Hematopoietic multipotent progenitor cell treated with erythropoietin and hydrocortisone succinate and interleukin-3 and kit ligand, for 8 days (in vitro differentiated cells): ENCODE measurements at regions not wholly inside any gene's neighbourhood (a gene's known extent, or its start where the extent isn't known, plus 50 kb on each side); places are given as distances from the start of the nearest gene placed in this dataset.
"Not testable (repeated sequence)": the region's sequence is repeated elsewhere in the genome, so short reads cannot be mapped to it uniquely, and the experiment has no call there.

Experiments used
- DNase-seq: peaks from one replicate; pipeline ENCODE4 v3.0.0-alpha.2; 2015

DNA sequence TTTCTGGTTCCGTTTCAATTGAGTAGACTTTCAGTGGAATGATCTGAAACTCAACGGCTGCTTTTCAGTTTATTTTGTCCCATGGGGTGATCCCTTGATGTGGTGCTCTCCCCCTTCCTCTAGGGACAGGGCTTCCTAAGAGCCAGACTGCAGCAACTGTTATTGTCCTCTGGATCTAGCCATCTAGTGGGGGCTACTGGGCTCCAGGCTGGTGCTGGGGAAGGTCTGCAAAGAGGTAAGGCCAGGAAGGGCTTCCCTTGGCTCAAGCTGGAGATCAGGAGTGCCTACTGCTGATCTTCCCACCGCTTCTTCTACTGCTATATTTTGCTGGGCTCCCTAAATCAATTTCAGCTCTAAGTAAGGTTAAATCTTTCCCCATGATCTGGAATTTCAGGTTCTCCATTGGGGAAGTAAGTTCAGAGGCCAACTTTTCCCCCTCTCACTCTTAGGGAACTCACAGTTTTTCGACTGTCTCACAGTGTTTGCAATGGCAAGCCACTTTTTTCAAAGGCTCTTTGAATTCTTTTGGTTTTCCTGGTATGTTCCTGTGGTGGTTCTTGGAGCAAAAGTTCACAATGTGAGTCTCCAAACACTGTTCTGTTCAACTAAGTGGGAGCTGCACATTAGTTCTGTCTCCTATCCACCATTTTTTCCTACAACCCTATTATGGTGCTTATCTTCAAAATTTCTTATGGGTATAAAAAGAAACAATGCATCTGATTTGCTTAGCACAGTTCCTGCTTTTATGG, 286.2 kb upstream of the EXOC2 start:
- DNase-seq: no peak

DNA sequence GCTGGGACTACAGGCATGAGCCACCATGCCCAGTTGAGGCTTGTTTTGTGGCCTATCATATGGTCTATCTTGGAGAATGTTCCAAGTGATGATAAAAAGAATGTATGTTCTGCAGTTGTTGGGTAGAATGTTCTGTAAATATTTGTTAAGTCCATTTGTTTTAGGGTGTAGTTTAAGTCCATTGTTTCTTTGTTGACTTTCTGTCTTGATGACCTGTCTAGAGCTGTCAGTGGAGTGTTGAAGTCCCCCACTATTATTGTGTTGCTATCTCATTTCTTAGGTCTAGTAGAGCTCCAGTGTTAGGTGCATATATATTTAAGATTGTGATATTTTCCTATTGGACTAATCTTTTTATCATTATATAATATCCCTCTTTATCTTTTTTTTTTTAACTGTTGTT, 284.3 kb upstream of the EXOC2 start:
- DNase-seq: not testable (repeated sequence)

DNA sequence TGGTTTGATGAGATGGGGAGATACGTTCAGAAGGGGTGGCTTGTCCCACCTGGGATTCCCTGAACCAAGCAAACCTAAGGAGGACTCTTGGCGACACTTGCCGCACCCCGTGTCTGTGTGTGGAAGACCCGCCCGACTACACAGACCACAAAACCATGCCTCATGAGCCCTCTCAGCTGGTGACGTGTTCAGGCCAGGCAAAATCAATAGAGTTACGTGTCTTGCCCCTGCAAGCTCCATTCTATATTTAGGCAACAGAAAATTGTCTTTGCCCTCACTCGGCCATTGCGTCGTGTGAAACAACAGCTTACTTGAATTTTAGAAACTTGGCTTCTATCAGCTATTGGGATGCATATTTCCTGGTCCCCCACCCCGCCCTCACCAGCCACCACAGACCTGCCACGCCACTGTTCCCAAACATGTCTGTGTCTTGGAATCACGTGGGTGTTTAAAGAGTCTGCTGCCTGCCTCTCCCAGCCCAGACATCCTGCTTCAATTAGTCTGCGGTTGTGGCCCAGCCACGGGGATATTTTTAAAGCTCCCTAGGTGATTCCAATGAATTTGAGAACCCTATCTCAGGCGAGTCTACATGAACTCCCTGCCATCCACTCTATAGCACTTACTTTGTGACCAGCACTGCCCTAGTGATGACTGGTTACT, 279.2 kb upstream of the EXOC2 start:
- no peak for DNase-seq

DNA sequence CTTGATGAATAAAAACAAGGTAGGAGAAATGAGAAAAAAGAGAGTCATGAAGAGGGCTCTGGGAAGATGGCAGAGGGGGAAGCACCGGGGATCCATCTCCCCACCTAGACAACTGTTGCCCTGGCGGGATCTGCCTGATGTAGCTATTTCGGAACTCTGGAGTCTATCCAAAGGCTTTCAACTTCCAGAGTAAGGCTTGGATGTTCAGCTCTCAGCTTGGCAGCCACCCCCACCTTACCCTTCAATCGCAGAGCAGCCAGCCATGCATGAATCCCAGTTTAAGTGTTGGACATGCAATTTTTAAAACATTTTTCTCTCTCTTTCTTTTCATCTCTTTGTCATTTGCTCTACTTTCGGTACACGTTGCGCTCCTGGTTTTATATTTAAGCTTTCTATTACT, 275.9 kb upstream of the EXOC2 start:
- no peak for DNase-seq

DNA sequence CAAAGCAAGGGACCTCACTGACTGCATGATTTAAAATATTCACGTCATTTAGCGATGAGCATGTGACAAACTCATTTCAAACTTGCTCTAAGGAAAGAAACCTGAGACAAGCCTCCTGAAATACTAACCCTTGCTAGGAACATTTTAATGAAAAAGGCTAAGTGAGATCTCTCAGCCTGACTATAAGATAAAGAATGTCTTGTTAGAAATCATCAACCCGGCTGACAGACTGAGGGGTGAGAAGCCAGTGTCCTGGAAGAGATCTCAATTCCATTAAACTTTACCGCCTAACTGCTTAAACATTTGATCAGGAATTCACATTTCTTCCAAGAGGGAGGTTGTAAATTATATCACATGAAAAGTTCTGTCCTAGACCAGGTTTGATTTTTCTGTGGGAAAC, 274.8 kb upstream of the EXOC2 start:
- no peak for DNase-seq

DNA sequence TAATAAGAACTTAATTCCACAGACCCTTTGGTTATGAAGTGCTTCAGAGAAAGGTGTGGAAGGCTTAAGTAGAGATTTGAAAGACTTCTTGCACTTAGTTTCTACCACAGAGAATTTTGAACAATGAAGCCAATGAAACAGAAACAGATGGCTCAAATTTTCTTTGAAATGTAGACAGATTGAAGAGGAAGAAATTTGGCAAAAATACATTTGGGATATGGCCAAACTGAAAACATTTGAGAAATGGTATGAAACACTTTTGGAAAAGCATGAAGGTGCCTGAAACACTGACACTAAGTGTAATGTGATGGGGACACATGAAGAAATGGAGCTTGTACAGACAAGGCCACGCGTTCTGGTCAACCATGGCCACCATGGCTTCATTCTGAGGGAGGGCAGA, 272.4 kb upstream of the EXOC2 start:
- no peak for DNase-seq

DNA sequence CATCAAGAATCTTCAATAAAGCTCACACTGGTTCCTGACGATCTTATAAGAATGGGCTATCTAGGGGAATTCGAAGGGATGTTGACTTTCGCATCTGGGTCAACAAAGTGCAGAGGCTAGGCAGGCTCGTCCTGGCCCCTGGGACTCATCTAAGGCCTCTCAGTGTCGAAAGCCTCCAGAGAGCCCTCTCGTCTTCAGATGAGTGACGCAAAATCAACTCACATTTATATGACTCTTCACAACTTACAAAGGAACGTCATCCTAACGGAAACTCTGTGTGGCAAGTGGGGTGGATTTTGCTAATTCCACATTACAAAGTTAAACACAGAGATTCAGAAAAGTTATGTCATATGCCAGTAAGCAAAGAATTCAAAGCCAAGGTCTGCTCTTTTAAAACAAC, 270.5 kb upstream of the EXOC2 start:
- DNase-seq: no peak

DNA sequence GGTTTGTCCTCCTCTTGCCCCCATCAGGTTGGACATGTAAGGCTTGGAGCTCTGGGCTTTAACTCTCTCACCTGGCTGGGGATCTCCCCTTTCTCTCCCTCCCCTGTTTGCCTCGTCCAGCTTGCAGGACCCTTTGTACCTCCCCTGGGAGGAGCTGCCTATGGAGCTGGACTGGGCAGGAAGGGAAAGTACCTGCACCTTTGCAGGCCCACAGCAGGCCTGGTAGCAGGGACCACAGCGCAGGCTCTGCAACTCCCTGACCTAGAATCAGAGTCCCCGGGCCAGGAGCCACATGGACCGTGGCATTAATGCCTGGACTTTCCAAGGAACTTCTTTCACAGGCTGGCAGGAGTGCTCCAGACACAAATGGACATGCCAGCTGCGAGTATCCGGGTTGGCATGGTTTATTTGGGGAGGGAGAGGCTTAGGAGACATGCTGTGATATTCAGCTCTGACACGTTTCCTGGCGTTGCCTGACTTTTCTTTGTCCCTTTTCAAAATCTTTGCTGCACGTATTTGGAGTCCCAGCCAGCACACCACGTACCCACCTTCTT, 268.5 kb upstream of the EXOC2 start:
- no peak for DNase-seq

DNA sequence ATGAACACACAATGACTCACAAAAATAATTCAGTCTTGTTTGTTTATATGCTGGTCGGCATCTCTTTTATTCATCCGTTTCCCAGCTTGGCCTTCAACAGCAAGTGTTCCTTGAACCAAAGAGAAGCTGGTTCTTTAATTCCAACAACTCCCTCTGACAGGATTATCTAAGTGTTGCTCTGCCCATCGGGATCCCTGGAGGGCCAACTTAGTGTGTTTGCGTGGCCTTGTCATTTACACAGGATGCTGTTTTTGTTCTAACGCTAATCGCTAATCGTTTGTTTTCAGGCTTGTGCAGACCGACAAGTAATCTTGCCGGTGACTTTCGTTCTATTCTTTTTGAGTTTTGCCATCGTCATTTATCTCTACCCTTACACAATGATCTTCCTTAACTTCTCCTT, 267.4 kb upstream of the EXOC2 start:
- DNase-seq: no peak

DNA sequence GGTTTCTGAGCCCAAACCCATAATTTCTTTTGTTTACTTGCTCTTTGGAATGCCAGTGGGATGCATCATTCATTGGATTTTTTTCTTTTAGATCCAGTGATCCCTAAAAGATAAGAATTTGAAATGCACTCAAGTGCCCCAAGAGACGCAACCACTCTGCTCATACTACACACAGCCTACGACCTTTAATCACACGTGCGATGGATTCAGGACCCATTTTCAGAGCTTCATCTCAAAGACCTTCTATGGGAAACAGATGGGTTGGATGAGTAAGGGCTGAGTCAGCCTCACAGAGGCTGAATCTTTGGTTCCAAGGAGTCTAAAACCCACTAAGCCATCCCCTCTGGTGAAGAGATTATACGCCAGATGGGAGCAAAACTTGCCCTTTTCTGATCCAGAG, 265.5 kb upstream of the EXOC2 start:
- no peak for DNase-seq

DNA sequence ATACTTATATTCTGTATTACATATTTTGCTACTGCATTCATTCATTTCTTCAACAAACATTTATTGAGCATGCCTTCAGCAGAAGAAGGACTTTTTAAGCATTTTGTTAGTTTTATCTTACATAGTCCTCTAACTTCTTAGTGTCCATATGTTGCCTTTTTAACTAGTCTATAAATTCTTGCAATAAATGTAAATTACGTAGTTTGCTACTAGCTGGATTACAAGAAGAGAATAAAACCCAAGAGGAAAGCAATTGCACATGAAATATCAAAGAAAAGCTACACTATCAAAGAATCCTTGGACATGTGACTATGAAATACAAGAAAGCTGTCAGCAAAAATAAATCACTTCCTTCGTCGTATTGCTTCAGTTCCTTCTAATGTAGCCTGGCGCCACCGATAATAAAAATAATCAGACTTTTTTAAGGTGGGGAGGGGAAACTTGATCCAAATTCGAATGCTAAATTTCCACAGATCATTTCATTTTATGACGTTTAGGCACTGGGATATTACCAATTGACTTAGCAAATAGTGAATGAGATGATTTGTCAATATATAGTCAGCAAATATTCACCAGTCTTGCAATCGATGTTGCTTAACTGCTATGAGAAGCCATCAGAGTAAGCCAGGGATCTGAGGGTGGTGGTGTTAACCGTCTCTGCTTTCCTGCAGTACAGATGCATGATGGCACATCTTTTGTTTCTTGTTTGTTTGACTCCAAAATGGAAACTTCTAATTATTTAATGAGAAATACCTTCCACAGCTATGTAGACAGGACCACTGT, 258.7 kb upstream of the EXOC2 start:
- no peak for DNase-seq

DNA sequence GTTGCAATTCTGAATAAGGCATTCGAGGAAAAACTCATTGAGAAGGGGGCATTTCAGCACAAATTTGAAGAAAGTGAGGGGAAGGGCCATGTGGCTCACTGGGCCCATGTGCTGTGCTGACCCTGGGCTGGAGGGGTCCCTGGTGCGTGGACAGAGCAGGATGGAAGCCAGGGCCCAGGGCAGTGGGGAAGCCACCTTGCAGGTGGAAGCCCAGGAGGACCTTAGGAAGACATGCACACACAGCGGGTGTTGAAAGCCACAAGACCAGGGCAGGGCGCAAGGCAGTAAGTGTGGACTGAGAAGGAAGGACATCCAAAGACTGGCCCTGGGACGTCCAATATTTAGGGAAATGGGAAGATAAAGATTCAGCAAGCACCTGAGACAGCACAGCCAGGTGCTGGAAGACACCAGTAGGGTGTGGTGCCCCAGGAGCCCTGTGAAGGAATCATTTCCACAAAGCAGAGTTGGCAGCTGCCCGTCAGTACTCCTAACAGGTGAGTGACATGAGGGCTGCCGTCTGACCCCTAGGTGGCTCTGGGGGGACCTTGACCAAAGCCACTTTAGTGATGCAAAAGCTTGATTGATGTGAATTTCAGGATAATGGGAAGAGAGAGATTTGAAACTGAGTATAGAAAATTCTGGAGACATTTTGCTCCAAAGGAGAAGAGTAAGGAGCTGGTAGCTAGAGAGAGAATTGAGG, 254.4 kb upstream of the EXOC2 start:
- DNase-seq: no peak

DNA sequence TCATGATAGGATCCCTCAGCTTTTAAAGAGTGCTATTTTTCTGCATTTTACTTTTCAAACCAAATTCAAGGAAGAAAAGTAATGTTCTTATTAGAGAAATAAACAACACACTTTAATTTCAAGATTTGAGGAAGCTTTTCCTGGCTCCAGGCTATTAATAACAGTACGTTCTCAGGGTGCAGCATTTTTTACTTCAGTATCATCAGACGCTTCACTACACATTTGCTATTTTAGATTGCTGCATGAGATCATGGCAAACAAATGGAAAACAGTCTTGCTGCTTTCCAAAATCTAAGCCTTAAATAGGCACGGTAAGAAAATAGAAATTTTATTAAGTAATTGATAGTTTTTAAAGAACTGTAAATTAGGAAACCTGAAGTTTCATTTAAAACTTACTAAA, 253.6 kb upstream of the EXOC2 start:
- DNase-seq: no peak

DNA sequence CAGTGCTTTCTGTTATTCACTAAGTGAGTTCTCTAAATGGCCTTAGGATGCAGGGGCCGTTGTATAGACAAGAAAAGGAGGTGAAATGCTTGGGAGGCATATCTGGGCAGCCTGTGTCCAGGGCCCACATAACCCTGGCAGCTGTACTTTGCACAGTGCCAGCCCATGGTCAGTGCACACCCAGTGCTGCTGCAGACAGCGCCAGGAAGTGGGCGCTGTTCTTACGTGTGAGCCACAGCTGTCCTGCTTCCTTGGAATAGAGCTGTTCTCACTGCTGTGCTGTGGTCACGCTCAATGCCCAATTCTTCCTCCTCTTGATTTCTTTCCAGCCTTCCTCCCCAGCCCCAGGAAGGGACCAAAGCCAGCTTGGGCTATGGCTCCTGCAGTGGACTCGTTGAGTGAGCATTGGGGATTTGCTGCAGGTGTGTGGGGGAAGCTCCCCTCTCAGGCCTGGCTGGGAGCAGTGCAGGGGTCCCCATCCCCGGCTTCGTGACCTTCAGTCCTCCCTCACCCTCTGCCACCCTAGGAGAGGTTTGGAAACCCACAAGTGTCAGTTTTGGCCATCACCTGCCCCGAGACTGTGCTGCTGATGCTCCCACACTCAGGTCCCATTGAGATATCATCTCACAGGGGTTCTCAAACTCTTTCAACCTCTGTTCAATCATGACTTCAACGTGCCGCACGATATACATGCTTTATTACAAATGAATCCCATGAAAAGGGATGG, 246.8 kb upstream of the EXOC2 start:
- no peak for DNase-seq

DNA sequence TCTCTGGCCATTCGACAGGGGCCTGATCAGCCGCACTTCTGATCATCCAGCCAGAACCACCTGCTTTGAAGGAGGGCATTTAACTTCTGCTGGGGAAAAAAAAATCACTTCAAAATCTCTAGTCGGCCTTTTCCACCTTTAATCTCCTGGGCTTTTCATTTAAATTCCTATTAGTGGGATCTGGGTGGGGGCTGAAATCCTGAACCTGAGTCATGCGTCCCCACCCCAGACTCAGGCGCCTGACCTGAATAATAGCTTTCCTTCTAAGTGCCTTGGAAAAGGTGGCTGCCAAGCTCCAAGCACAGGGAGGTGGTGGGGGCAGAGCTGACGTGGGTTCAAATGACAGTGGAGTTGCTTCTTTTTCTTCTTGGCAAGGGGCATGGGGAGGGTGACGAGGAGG, 246.0 kb upstream of the EXOC2 start:
- no peak for DNase-seq

DNA sequence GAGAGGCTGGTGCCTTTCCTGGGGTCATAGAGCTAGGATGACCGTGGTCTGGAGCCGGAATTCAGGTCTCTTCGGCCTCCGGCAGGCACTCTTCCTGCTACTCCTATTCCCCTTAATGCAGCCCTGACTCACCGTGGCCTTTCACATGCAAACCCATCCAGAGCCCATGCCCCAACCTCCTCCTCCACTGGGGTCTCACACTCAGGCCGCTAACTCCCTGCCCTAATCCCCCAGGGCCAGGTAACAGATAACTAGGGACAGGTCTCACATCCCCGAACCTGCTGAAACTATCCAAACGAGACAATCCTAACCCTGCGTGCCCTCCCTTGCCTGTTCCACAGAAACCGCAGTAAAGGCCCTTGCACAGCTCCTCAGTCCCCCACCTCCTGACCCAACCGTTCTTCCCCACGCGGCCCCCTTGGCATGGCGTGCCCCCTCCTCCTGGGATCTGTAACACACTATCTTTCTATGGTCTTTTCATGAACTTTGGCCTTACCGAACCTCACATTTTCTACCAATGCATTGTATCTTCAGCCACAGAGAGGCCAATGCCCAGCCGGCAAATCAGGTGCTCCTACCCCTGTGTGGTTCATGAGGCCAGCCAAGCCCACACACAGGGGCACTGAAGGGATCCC, 245.4 kb upstream of the EXOC2 start:
- no peak for DNase-seq

DNA sequence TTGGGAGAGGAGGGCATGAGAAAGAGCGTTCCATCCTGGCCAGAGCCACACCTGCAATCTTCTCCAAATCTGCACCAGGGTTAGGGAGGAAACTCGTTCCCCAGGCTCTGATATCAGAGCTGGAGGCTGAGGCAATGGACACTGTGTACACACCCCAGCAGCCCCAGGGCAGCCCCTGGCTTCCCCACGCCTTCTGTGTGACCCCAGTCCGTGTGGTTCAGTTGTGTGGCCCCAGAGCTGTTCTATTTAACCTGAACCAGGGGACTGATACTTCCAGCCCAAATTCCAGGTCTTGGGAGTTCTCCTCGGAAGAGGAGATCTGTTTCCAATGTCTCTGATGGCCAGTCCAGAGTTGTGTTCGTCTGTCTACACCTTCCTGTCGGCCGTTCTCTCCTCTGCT, 242.6 kb upstream of the EXOC2 start:
- no peak for DNase-seq

DNA sequence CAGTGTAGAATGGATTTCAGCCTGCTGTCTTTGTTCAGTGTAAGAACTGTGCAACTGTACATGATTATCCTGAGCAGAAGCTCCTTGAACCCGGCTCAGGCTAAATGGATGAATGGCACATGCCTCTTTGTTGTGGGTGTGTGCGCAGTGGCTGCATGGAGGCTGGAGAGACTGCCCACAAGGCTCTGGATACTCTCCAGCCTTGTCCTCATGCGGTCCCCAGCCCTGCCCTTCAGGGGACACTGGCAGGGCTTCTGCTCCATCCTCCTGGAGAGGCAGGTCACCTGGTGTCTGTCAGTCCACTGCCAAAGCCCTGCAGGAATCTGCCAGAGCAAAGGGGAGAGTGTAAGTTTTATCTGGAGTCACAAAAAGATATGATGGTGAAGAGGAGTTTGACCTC, 241.7 kb upstream of the EXOC2 start:
- DNase-seq: no peak

DNA sequence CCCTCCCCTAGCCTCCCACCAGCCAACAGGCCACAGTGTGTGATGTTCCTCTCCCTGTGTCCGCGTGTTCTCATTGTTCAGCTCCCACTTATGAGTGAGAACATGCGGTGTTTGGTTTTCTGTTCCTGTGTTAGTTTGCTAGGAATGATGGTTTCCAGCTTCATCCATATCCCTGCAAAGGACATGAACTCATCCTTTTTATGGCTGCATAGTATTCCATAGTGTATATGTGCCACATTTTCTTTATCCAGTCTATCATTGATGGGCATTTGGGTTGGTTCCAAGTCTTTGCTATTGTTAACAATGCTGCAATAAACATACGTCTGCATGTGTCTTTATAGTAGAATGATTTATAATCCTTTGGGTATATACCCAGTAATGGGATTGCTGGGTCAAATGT, 239.0 kb upstream of the EXOC2 start:
- DNase-seq: not testable (repeated sequence)

DNA sequence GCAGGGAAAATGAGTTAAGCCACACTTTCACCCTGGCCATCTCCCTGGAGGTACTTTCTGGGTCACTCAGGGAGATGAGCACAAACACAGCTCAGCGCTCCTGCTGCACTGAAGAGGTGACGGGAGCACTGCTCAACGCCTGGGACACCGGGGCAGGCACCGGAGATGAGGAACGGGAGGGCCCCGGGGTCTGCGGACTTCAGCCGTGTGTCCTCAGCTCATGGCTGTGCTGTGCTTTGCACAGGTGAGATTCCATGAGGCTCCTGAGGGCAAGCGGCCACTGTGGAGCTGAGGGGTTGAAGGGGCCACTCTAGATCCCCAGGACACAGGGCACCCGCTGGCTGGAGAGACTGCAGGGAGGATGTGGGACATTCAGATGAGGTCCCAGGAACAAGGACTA, 234.2 kb upstream of the EXOC2 start:
- no peak for DNase-seq

DNA sequence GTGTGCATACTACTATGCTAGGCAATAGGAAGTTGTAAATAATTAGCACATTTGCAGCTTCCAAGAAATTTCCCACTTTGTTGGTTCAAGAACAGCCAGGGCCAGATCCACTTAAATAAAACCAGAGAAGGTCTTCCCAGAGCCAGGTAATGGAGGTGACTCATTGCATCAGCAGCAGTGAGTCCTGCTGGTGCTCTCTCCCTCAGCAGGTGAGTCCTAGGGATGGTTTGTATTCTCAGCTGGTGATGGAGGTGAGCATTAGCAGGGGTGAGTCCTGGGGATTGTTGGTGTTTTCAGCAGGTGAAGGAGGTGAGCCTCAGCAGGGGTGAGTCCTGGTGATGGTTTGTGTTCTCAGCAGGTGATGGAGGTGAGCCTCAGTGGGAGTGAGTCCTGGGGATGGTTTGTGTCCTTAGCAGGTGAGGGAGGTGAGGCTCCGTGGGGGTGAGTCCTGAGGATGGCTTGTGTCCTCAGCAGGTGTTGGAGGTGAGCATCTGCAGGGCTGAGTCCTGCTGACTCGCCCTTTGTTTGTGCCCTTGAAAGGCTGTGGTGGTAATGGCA, 232.8 kb upstream of the EXOC2 start:
- DNase-seq: no peak

DNA sequence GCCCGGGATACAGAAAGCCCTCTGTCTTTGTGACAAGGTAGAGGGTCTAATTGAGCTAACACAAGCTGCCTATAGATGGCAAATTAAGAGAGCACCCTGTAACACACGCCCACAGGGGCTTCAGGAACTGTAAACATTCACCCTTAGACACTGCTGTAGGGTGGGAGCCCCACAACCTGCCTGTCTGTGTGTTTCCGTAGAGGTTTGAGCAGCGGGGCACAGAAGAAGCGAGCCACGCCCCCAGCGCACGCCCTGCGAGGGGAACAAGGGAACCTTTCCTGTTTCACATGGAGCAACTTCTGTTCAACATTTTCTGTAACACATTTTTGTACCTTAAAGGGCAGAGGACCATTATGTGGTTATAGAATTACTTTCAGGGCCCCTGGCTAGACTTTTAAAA, 231.7 kb upstream of the EXOC2 start:
- no peak for DNase-seq
